ENCODE measurements at regions not wholly inside any gene's neighbourhood (a gene's known extent, or its start where the extent isn't known, plus 50 kb on each side); places are given as distances from the start of the nearest gene placed in this dataset.

GRCh38 chr4:26152056-26152455 is 168.8 kb upstream of the RBPJ start:
- H3K27ac ChIP-seq, result peak overlapping the region in 1 of 4 donors; percentile 7
- in situ Hi-C loops (cut with MboI; ENCODE audit: low sequenced_read_pairs in 4 of 4), result no loop called here

GRCh38 chr4:26157541-26157940 is 163.3 kb upstream of the RBPJ start:
- H3K9me3 ChIP-seq, result no peaks in the 10 kb centered on the region
- no peaks in the 10 kb centered on the region for H3K4me1 ChIP-seq
- no peak for ATAC-seq
- no peak for TF ChIP-seq POLR2A (IDR thresholded peaks at IDR 0.05)
- TF ChIP-seq, protein P1, sequence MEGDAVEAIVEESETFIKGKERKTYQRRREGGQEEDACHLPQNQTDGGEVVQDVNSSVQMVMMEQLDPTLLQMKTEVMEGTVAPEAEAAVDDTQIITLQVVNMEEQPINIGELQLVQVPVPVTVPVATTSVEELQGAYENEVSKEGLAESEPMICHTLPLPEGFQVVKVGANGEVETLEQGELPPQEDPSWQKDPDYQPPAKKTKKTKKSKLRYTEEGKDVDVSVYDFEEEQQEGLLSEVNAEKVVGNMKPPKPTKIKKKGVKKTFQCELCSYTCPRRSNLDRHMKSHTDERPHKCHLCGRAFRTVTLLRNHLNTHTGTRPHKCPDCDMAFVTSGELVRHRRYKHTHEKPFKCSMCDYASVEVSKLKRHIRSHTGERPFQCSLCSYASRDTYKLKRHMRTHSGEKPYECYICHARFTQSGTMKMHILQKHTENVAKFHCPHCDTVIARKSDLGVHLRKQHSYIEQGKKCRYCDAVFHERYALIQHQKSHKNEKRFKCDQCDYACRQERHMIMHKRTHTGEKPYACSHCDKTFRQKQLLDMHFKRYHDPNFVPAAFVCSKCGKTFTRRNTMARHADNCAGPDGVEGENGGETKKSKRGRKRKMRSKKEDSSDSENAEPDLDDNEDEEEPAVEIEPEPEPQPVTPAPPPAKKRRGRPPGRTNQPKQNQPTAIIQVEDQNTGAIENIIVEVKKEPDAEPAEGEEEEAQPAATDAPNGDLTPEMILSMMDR (IDR thresholded peaks at IDR 0.05 in 4 of 5, conservative IDR thresholded peaks at IDR 0.05 in 1 of 5), result no peak
- H3K36me3 ChIP-seq, result no peaks in the 10 kb centered on the region
- H3K4me3 ChIP-seq, result no peak overlapping the region
- in situ Hi-C loops (cut with MboI; ENCODE audit: low sequenced_read_pairs in 4 of 4), result no loop called here
- DNase-seq, result no peak
- H3K27me3 ChIP-seq, result no peaks in the 10 kb centered on the region
- intact Hi-C loops (cut with DNase I; ENCODE audit: low total_unique reads), result no loop called here
- no peak overlapping the region for H3K27ac ChIP-seq

More at GRCh38 chr4:26152056-26152455, 168.8 kb upstream of the RBPJ start:
- intact Hi-C loops (cut with DNase I; ENCODE audit: low total_unique reads), result no loop called here
- DNase-seq (no peak), ATAC-seq (no peak)
- Histone ChIP-seq H3K4me3 (no peak overlapping the region), H3K4me1 (peaks cover 0 to 3% of the 10 kb centered on the region in 2 donors), H3K9me3 (no peaks in the 10 kb centered on the region), H3K36me3 (no peaks in the 10 kb centered on the region), H3K27me3 (no peaks in the 10 kb centered on the region)
- TF ChIP-seq, protein P1 (IDR thresholded peaks at IDR 0.05 in 4 of 5, conservative IDR thresholded peaks at IDR 0.05 in 1 of 5), result no peak
- TF ChIP-seq POLR2A (IDR thresholded peaks at IDR 0.05), result no peak

- ATAC-seq (no peak), DNase-seq (no peak)
- Histone ChIP-seq H3K9me3 (no peaks in the 10 kb centered on the region), H3K27me3 (no peaks in the 10 kb centered on the region), H3K27ac (no peak overlapping the region), H3K4me3 (no peak overlapping the region), H3K4me1 (no peaks in the 10 kb centered on the region), H3K36me3 (no peaks in the 10 kb centered on the region)
- in situ Hi-C loops (cut with MboI; ENCODE audit: low sequenced_read_pairs in 4 of 4) (no loop called here), intact Hi-C loops (cut with DNase I; ENCODE audit: low total_unique reads) (no loop called here)
- TF ChIP-seq POLR2A (IDR thresholded peaks at IDR 0.05), result no peak
- TF ChIP-seq, protein P1 (IDR thresholded peaks at IDR 0.05 in 4 of 5, conservative IDR thresholded peaks at IDR 0.05 in 1 of 5), result no peak
Measured at GRCh38 chr4:26160591-26160990, 160.2 kb upstream of the RBPJ start.

DNA sequence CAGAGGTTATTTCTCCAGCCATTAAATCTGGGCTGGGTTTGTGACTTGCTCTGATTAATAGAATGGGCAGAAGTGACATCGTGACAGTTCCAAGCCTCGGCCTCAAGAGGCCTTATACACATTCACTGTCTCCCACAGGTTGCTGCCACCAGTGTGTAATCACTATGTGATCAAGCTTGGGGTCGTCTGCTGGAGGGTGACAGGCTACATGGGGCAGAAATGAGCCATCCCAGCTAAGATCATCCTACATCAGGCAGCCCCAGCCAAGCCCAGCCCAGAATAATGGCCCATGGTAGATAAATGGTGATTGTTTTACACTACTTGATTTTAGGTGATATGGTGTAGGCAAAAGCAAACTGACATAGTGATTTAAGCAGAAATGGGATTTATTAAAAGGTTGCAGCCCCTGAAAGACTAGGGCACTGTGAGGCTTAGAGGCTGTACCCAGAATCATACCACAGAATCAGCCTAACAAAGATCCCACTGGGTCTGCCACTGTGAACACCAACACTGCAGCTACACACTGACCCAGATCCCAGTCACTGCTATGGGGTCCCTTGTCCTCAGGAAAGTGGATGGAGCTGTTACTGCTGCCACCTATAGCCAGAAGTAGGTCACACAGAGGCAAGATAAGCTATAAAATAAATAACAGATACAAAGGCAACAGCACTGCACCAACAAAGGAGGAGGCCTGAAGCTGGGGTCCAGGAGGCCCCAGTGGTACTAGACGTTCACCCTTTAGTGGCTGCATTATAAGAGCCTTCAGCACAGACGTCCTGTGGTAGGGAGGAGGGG is 159.6 kb upstream of the RBPJ start:
- no peak overlapping the region for H3K27ac ChIP-seq
- DNase-seq, result no peak
- ATAC-seq, result no peak

More for the DNA sequence above, 159.6 kb upstream of the RBPJ start:
- intact Hi-C loops (cut with DNase I; ENCODE audit: low total_unique reads), result no loop called here
- TF ChIP-seq, protein P1 (IDR thresholded peaks at IDR 0.05 in 4 of 5, conservative IDR thresholded peaks at IDR 0.05 in 1 of 5), result no peak
- TF ChIP-seq POLR2A (IDR thresholded peaks at IDR 0.05), result no peak
- H3K9me3 ChIP-seq, result no peaks in the 10 kb centered on the region
- H3K36me3 ChIP-seq, result no peaks in the 10 kb centered on the region
- no peak overlapping the region for H3K4me3 ChIP-seq
- in situ Hi-C loops (cut with MboI; ENCODE audit: low sequenced_read_pairs in 4 of 4), result no loop called here
- H3K27me3 ChIP-seq, result no peaks in the 10 kb centered on the region
- H3K4me1 ChIP-seq, result no peaks in the 10 kb centered on the region
